ENCODE measurements at regions not wholly inside any gene's neighbourhood (a gene's known extent, or its start where the extent isn't known, plus 50 kb on each side); places are given as distances from the start of the nearest gene placed in this dataset.

DNA sequence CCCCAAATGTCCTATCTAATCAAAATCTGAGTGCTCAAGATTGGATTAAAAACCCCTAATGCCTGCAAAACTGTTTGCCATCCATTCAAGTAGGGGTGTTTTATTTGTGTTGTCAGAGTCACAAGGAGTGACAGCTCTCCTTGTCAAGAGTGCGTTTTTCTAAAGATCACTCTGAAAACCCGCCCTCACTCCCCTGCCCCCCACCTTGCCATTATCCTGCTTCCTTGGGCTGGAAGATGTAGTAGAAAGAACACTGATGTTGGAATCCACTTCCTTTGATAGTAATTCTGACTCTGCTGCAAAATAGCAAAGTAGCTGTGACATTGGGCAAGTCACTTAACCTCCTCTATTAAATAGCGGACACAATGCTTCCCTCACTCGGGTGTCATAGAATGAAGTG, 155.6 kb downstream of the TSN start:
- H3K4me3 ChIP-seq (ENCODE audit: low read depth, low read length), result no peak overlapping the region
- CTCF ChIA-PET, result interaction anchor here (0.6 to 1.7 kb wide), 3 partner anchors 21 to 100 kb away, joined by 3 to 4 read pairs (median 3); no protein-coding TSS in a partner anchor

GRCh38 chr2:121917143-121917542, 161.7 kb downstream of the TSN start:
- Histone ChIP-seq H3K9me3 (ENCODE audit: control insufficient read depth, insufficient read depth, low read depth, low read length) (no peaks in the 10 kb centered on the region), H3K4me3 (ENCODE audit: low read depth, low read length) (no peak overlapping the region), H3K36me3 (ENCODE audit: control insufficient read depth in 2 of 2, insufficient read depth in 1 of 2, low read length in 2 of 2) (no peaks in the 10 kb centered on the region), H3K4me1 (ENCODE audit: control insufficient read depth, insufficient read depth, low read length) (no peaks in the 10 kb centered on the region), H3K27ac (ENCODE audit: extremely low read depth, low read depth, low read length) (no peak overlapping the region)
- POLR2A ChIA-PET, result no interaction called here
- TF ChIP-seq, protein P1, sequence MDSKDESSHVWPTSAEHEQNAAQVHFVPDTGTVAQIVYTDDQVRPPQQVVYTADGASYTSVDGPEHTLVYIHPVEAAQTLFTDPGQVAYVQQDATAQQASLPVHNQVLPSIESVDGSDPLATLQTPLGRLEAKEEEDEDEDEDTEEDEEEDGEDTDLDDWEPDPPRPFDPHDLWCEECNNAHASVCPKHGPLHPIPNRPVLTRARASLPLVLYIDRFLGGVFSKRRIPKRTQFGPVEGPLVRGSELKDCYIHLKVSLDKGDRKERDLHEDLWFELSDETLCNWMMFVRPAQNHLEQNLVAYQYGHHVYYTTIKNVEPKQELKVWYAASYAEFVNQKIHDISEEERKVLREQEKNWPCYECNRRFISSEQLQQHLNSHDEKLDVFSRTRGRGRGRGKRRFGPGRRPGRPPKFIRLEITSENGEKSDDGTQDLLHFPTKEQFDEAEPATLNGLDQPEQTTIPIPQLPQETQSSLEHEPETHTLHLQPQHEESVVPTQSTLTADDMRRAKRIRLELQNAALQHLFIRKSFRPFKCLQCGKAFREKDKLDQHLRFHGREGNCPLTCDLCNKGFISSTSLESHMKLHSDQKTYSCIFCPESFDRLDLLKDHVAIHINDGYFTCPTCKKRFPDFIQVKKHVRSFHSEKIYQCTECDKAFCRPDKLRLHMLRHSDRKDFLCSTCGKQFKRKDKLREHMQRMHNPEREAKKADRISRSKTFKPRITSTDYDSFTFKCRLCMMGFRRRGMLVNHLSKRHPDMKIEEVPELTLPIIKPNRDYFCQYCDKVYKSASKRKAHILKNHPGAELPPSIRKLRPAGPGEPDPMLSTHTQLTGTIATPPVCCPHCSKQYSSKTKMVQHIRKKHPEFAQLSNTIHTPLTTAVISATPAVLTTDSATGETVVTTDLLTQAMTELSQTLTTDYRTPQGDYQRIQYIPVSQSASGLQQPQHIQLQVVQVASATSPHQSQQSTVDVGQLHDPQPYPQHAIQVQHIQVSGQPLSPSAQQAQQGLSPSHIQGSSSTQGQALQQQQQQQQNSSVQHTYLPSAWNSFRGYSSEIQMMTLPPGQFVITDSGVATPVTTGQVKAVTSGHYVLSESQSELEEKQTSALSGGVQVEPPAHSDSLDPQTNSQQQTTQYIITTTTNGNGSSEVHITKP (tag by site-specific recombination; IDR thresholded peaks at IDR 0.05), result 0 out of 2 replicates have a peak, but pooled peaks have one; percentile 27
- TF ChIP-seq, protein P2, sequence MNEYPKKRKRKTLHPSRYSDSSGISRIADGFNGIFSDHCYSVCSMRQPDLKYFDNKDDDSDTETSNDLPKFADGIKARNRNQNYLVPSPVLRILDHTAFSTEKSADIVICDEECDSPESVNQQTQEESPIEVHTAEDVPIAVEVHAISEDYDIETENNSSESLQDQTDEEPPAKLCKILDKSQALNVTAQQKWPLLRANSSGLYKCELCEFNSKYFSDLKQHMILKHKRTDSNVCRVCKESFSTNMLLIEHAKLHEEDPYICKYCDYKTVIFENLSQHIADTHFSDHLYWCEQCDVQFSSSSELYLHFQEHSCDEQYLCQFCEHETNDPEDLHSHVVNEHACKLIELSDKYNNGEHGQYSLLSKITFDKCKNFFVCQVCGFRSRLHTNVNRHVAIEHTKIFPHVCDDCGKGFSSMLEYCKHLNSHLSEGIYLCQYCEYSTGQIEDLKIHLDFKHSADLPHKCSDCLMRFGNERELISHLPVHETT (tag by site-specific recombination; IDR thresholded peaks at IDR 0.05), result no peak
- TF ChIP-seq ZNF473 (tag by site-specific recombination; IDR thresholded peaks at IDR 0.05) (no peak), ZNF645 (tag by site-specific recombination; IDR thresholded peaks at IDR 0.05) (no peak), ZNF791 (tag by site-specific recombination; IDR thresholded peaks at IDR 0.05) (no peak)
- CTCF ChIA-PET, result no interaction called here

More for the DNA sequence above, 155.6 kb downstream of the TSN start:
- H3K27ac ChIP-seq (ENCODE audit: extremely low read depth, low read depth, low read length), result no peak overlapping the region
- H3K4me1 ChIP-seq (ENCODE audit: control insufficient read depth, insufficient read depth, low read length), result no peaks in the 10 kb centered on the region
- H3K9me3 ChIP-seq (ENCODE audit: control insufficient read depth, insufficient read depth, low read depth, low read length), result no peaks in the 10 kb centered on the region
- no peaks in the 10 kb centered on the region for H3K36me3 ChIP-seq (ENCODE audit: control insufficient read depth in 2 of 2, insufficient read depth in 1 of 2, low read length in 2 of 2)
- POLR2A ChIA-PET, result no interaction called here
- TF ChIP-seq ZNF580 (tag by site-specific recombination; IDR thresholded peaks at IDR 0.05), result no peak
- no peak for TF ChIP-seq ZBTB20 (tag by site-specific recombination; IDR thresholded peaks at IDR 0.05)
- TF ChIP-seq, protein P1 (tag by site-specific recombination; IDR thresholded peaks at IDR 0.05), result no peak
- no peak for TF ChIP-seq ZNF626 (tag by site-specific recombination; IDR thresholded peaks at IDR 0.05)
- no peak for TF ChIP-seq ZNF529 (tag by site-specific recombination; IDR thresholded peaks at IDR 0.05; ENCODE audit: insufficient replicate concordance)
- TF ChIP-seq ZBTB8A (tag by site-specific recombination; IDR thresholded peaks at IDR 0.05), result no peak
- TF ChIP-seq HIC1 (tag by site-specific recombination; IDR thresholded peaks at IDR 0.05), result no peak
- no peak for TF ChIP-seq ZNF341 (tag by site-specific recombination; IDR thresholded peaks at IDR 0.05; ENCODE audit: low read depth)
- TF ChIP-seq YY1 (tag by site-specific recombination; IDR thresholded peaks at IDR 0.05), result no peak
